NCI-H82 treated with DMSO at 0.1 percent for 48 hours (cell line): ENCODE measurements at regions not wholly inside any gene's neighbourhood (a gene's known extent, or its start where the extent isn't known, plus 50 kb on each side); places are given as distances from the start of the nearest gene placed in this dataset.

Experiments
- DNase-seq: peaks from one replicate; lab custom pipeline; 2025; ENCODE audit not compliant: unreplicated experiment; lab: John Stamatoyannopoulos, UW

DNA sequence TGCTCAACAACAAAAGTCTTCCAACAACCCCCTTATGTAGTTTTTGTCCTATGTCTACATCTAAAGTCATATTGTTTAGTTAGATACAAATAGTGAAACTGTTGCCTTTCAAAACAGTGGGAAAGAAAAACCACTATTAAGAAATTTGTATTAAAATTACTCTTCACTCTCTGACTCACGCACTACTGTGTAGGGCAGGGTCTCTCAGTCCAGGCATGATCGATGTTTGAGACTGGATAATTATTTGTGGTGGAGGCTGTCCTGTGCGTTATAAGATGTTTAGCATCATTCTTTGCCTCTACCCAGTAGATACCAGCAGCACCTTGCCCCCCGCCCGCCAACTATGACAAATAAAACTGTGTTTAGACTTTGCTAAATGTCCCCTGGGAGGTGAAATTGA lies 369.4 kb upstream of the ZEB2 start:
- DNase-seq = no peak

DNA sequence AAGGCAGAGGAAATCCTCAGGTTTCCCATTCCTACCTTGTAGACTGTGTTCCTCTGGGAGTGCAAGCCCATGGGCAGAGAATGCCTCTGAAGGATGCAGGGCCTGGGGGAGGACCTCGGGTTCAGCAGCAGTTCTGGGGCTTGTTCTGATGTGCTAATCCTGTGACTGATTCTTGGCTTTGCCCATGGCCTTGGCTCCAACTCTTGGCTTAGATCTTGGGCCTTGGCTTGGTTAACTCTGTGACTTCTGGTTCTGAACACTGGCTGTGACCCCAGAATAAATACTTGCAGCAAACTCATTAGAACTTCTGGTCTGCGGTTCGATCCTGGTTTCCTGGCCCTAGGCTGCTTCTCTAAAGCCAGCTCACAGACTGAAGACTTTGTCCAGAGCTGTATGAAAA lies 366.9 kb upstream of the ZEB2 start:
- no peak for DNase-seq

GRCh38 chr2:144877893-144878292 lies 358.0 kb upstream of the ZEB2 start:
- DNase-seq = no peak

- DNase-seq = no peak
Observed at GRCh38 chr2:144876013-144876412, 356.1 kb upstream of the ZEB2 start.

GRCh38 chr2:144875290-144875969 lies 355.5 kb upstream of the ZEB2 start:
- DNase-seq = no peak

GRCh38 chr2:144865670-144866069 lies 345.8 kb upstream of the ZEB2 start:
- DNase-seq = no peak

GRCh38 chr2:144859716-144860115 lies 339.8 kb upstream of the ZEB2 start:
- DNase-seq = no peak

DNA sequence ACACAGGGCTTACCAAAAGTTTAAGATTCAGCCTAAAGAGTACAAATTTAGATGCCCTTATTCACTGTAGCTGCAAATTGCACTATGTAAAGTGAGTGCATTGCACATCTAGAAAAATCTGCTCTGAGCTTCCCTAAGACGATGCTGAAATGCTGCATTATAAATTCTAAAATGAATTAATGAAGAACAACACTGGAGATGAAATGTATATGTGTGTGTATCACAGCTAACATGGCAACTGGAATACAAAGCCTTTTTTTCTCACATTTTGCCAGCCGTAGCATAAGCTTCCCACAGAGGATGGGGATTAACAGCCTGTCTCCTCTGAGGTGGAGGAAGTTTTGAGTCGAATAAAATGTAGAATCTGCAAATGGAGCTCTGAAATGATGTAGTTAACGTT lies 338.3 kb upstream of the ZEB2 start:
- no peak for DNase-seq

- no peak for DNase-seq
Observed at GRCh38 chr2:144854596-144854995, 334.7 kb upstream of the ZEB2 start.

GRCh38 chr2:144849612-144850011 lies 329.7 kb upstream of the ZEB2 start:
- DNase-seq = no peak

DNA sequence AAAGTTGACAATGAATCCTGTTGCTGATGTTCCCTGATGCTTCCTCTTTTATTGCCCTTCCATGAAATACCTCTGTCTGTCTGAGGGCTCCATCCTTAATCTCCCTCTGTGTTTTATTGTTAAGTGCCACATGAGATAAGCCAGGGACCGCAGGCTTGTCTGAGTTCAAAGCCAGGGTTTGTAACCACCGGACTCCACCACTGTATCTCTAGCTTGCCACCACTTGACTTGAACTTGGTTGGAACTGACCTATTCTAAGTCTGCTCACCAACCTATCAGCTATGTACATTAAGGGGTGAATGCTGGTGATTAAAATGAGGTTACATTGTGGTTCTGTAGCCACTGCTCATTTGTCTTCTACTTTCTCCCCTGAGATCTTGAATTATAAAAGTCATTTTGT lies 328.5 kb upstream of the ZEB2 start:
- DNase-seq = no peak

GRCh38 chr2:144847347-144848080 lies 327.6 kb upstream of the ZEB2 start:
- no peak for DNase-seq

GRCh38 chr2:144836635-144837350 lies 316.9 kb upstream of the ZEB2 start:
- DNase-seq = no peak

DNA sequence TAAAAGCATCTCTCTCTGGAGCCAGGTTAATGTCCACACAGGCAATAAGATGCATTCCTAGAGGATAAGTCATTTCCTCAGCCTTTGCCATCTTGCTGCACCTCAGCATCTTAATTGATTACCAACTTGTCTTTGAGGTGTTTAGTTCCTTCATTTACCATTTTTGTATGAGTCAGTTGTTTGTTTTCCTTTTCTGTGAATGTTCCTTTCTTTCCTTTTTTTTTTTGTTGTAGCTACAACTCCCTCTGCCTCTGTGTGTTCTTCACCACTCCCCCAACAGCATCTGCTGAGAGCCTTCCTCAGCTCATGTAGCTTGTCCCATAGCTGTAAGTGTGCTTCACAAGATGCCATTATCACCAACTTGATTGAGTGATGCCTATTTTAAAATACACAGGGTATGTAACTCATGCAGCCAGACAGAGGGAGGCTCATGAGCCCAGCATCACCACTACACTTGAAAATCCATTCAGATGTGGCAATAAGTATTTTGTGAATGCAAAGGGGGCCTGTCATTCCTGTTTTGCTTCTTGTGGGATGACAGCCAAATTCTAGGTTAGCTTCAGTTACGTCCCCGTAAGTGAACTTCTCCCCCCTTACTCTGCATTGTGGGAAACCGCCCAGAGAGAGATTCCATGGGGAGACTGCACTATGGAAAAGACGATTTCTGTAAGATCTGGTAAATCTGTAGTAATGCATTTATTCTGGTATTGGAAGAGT lies 315.9 kb upstream of the ZEB2 start:
- DNase-seq = no peak

DNA sequence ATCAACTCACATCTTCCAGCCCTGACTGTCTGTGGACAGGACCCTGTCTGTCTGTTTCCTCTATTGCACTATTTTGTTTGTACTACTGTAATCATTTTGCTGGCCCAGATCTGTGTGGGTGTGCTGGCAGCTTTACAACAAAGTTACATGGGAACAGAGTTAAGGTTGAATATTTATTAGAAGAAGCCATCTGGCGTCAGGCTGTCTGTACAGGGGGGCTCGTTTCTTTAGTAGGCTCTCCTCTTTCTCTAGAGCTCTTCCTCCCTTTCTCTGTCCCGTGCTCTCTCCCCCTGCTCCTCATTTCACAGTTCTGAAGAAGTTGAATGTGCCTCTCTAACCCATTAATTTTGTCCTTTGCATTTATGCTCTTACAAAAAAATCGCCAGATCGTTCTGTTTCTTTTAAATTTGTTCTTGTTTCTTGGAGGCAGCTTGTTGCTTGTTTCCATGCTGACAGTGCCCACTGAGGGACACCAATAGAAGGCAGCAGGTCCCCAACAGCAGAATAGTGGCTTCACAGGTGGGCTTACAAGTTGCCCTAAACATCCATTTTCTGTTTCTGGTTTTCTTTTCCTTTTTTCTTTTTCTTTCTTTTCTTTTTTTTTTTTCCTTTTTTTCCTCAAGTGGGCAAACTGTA lies 315.2 kb upstream of the ZEB2 start:
- peak; percentile 31 for DNase-seq

DNA sequence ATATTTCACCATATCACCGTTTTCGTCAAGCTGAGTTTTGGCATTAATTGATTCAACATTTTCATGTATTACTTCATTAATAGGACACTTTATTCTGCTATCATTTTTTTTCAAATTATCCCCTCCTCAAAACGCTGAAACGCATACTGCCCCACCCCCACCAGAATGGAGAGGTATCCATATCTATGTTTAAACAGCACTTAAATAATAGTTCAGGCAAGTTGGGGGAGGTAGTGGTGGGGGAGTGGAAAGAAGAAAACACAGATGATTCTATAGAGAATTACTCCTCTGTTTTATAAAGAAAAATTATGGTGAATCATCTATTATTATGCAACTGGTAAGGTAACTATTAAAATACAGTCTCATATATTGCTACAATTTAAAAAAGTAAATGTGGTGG lies 314.4 kb upstream of the ZEB2 start:
- DNase-seq = no peak

DNA sequence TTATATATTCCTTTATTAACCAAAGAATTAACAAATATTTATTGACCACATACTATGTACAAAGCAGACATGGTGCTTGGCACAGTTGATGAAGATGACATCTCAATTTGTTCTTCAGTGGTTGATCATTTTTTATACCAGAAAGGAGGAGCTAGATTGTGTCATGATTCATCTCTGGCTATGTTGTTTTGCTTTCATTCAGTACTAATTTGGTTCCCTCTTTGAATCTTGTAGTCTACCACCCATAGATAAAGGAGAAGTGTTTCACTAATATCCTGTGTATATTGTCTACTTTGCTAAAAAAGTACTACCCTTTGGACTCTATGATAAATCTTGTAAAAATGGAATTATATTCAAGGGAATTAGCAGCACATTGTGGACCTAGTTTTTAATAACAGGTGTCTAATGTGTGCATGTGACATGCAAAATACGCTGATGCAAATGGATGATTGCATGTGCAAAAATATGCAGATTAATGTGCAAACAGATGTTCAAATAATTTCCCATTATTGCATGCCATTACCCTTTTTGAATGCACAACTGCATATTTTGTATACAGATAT lies 313.2 kb upstream of the ZEB2 start:
- no peak for DNase-seq

GRCh38 chr2:144832048-144832447 lies 312.1 kb upstream of the ZEB2 start:
- DNase-seq = no peak

DNA sequence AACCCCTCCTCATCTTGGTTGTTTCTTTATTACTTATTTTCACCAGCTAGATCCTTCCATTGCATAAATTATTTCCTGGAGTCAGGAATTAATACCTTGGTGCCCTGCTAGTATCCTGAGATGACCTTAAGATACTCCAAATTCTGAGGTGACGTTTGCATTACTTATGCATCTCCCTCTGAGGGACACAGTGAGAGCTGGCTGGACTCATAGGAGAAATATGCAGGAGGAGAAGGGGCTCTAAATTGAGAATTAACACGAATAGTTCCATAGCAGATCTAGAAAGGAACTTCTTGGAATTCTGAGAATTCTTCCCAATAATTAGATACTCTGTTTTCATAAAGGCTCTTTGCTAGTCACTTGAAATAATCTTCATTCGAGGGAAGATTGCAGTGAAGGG lies 310.6 kb upstream of the ZEB2 start:
- no peak for DNase-seq

DNA sequence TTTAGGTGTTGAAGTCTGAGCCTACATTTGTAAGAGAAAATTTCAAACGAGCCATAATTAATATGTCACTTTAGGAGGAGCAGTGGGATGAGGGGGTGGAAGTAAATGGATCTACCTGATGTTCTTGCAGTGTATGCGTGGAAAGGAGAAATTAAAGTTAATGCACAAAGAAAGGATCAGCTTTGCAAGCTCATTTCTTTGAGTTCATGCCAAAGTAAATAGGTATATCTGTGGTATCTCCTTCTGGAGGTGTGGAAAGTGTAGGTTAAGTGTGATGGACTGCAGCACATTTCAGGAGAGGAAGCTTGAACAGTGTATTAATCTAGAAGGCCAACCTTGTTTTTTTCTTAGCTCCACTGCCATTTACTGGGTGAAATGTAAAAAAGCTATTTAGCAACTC lies 307.5 kb upstream of the ZEB2 start:
- no peak for DNase-seq

DNA sequence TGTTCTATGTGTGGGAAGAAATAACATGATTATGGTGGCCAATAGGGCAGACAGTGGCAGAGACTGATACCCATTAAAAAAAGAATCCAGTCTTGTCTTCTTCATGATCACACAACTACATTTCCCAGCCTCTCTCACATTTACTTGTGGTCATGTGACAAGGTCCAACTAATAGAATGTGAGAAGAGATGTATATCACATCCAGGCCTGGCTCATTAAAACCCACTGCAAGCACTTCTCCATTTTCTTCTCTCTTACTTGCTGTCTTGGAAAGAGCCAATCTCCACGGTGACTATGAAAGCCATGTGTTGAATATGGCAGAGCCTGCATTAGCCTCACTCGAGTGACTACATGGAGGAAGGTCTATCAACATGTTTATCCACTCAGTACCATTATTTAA lies 306.2 kb upstream of the ZEB2 start:
- no peak for DNase-seq
